ENCODE measurements at regions not wholly inside any gene's neighbourhood (a gene's known extent, or its start where the extent isn't known, plus 50 kb on each side); places are given as distances from the start of the nearest gene placed in this dataset.
A peak's percentile ranks its signal among the peaks of the same experiment; 100 is the strongest.
"Not testable (repeated sequence)": the region's sequence is repeated elsewhere in the genome, so short reads cannot be mapped to it uniquely, and the experiment has no call there.

- H3K4me3 ChIP-seq (ENCODE audit: low read depth, low read length): no peak overlapping the region
- no peak for DNase-seq (ENCODE audit: low read depth)
- TF ChIP-seq, protein P1, sequence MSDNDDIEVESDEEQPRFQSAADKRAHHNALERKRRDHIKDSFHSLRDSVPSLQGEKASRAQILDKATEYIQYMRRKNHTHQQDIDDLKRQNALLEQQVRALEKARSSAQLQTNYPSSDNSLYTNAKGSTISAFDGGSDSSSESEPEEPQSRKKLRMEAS (IDR thresholded peaks at IDR 0.05; ENCODE audit: low read depth, low read length): no peak
- no peak for TF ChIP-seq MYC (IDR thresholded peaks at IDR 0.05; ENCODE audit: low read depth, low read length)
- no peak for TF ChIP-seq POLR2A (IDR thresholded peaks at IDR 0.05; ENCODE audit: extremely low read depth, insufficient read length)
- no peak for TF ChIP-seq CTCF (IDR thresholded peaks at IDR 0.05; ENCODE audit: low read depth, low read length)
These were observed 117.1 kb downstream of the ZNF281 start for GRCh38 chr1:200292699-200293098.

DNA sequence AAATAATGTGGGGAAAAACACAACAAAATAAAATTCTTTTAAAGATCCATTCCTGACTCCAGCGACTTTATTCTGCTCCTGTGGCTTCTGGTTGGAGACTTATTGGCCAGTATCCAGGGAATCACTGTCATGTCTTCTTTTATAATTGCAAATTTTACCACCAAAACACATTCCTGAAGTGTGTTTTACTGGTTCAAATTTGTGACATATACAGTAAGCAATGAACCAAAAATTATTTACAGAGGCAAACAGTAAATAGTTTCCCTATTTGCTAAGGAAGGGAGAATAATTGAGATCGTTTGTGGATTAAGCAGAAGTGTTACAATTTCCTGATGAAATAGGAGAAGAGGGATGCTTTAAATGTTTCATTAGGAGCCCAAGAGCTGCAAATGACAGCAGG, 118.7 kb downstream of the ZNF281 start:
- no peak for DNase-seq (ENCODE audit: low read depth)
- no peak overlapping the region for H3K4me3 ChIP-seq (ENCODE audit: low read depth, low read length)
- TF ChIP-seq CTCF (IDR thresholded peaks at IDR 0.05; ENCODE audit: low read depth, low read length): no peak
- no peak for TF ChIP-seq POLR2A (IDR thresholded peaks at IDR 0.05; ENCODE audit: extremely low read depth, insufficient read length)
- TF ChIP-seq, protein P1 (IDR thresholded peaks at IDR 0.05; ENCODE audit: low read depth, low read length): no peak
- no peak for TF ChIP-seq MYC (IDR thresholded peaks at IDR 0.05; ENCODE audit: low read depth, low read length)

DNA sequence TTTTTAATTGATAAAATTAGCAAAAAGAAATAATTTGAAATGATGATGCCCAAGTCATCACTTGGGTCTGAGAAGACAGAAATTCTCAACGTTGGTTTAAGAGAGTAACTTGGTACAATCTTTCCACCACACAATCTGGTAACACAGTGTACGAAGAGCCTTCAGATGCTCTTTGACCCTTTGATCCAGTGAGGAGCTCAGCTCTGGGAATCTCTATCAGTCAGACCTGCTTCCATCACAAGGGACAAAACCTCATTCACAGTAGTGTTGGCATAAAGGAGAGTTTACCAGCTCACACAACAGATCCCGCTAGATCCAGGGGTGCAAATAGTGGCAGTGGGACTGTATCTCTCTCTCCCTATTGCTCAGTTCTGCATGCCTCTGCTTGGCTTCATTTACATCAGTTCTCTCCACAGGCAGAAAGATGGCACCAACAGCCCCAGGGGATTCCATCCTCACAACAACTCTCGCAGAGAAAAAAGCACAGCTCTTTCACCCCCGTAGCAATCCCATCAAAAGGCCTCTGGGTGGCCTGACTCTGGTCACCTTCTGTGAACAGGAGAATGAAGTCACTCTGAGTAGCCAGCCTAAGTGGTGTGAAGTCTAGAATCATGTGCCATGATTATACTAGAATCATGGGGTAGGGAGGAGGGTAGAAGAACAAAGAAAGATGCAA, 119.7 kb downstream of the ZNF281 start:
- DNase-seq (ENCODE audit: low read depth): peak; percentile 27
- no peak overlapping the region for H3K4me3 ChIP-seq (ENCODE audit: low read depth, low read length)
- no peak for TF ChIP-seq POLR2A (IDR thresholded peaks at IDR 0.05; ENCODE audit: extremely low read depth, insufficient read length)
- TF ChIP-seq, protein P1 (IDR thresholded peaks at IDR 0.05; ENCODE audit: low read depth, low read length): no peak
- no peak for TF ChIP-seq CTCF (IDR thresholded peaks at IDR 0.05; ENCODE audit: low read depth, low read length)
- TF ChIP-seq MYC (IDR thresholded peaks at IDR 0.05; ENCODE audit: low read depth, low read length): no peak

DNA sequence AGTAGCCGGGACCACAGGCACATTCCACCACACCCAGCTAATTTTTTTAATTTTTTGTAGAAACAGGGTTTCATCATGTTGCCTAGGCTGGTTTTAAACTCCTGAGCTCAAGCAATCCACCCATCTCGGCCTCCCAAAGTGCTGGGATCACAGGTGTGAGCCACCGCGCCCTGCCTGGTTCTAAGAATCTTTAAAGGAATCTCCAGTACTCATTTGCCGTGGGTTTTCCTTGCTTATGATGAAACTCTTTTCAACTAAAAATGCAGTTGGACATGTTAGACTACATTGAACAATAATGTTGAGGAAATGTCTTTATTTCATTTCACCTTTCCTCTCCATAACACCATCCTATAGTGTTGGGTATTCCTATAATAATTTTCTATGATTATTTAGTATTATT, 121.6 kb downstream of the ZNF281 start:
- no peak for DNase-seq (ENCODE audit: low read depth)
- no peak for TF ChIP-seq POLR2A (IDR thresholded peaks at IDR 0.05; ENCODE audit: extremely low read depth, insufficient read length)
- TF ChIP-seq, protein P1 (IDR thresholded peaks at IDR 0.05; ENCODE audit: low read depth, low read length): no peak
- no peak for TF ChIP-seq CTCF (IDR thresholded peaks at IDR 0.05; ENCODE audit: low read depth, low read length)
- TF ChIP-seq MYC (IDR thresholded peaks at IDR 0.05; ENCODE audit: low read depth, low read length): no peak
- no peak overlapping the region for H3K4me3 ChIP-seq (ENCODE audit: low read depth, low read length)

DNA sequence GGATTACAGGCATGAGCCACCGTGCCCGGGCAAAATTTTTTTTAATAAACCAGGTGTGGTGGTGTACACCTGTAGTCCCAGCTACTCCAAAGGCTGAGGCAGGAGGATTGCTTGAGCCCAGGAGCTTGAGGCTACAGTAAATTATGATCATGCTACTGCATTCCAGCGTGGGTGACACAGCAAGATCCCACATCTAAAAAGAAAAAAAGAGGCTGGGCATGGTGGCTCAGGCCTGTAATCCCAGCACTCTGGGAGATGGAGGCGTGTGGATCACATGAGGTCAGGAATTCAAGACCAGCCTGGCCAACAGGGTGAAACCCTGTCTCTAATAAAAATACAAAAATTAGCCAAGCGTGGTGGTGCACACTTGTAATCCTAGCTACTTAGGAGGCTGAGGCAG, 125.6 kb downstream of the ZNF281 start:
- not testable (repeated sequence) for DNase-seq (ENCODE audit: low read depth); H3K4me3 ChIP-seq (ENCODE audit: low read depth, low read length)

GRCh38 chr1:200282497-200283122, 127.2 kb downstream of the ZNF281 start:
- no peak overlapping the region for H3K4me3 ChIP-seq (ENCODE audit: low read depth, low read length)
- no peak for DNase-seq (ENCODE audit: low read depth)
- TF ChIP-seq POLR2A (IDR thresholded peaks at IDR 0.05; ENCODE audit: extremely low read depth, insufficient read length): no peak
- no peak for TF ChIP-seq CTCF (IDR thresholded peaks at IDR 0.05; ENCODE audit: low read depth, low read length)
- TF ChIP-seq, protein P1 (IDR thresholded peaks at IDR 0.05; ENCODE audit: low read depth, low read length): no peak
- no peak for TF ChIP-seq MYC (IDR thresholded peaks at IDR 0.05; ENCODE audit: low read depth, low read length)
